ENCODE measurements at regions not wholly inside any gene's neighbourhood (a gene's known extent, or its start where the extent isn't known, plus 50 kb on each side); places are given as distances from the start of the nearest gene placed in this dataset.

DNA sequence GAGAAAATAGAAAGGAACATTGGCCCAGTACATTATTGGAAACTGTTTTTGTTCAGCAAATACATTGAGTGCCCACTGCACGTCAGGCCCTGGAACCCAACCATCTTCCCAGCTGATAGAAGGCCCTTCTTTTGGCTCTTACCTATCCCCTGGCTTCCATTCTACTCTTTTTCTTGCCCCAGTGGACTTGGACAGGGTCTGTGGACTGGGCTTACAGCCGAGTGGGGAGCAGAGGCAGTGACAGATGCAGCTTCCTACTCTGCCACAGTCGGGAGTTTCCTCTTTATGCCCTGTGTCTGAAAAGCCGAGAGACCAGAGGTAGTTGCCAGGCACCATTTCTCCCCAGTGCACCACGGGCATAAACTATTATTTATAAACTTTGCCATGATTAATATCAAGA lies 70.4 kb downstream of the ARHGAP35 start:
- H3K9me3 Mint-ChIP-seq, result no peaks in the 10 kb centered on the region
- no peak overlapping the region for H3K4me3 Mint-ChIP-seq
- ATAC-seq, result no peak
- H3K4me1 Mint-ChIP-seq, result peaks cover 46% of the 10 kb centered on the region
- no peak overlapping the region for H3K27ac Mint-ChIP-seq
- no peaks in the 10 kb centered on the region for H3K27me3 Mint-ChIP-seq
- no peak for DNase-seq

DNA sequence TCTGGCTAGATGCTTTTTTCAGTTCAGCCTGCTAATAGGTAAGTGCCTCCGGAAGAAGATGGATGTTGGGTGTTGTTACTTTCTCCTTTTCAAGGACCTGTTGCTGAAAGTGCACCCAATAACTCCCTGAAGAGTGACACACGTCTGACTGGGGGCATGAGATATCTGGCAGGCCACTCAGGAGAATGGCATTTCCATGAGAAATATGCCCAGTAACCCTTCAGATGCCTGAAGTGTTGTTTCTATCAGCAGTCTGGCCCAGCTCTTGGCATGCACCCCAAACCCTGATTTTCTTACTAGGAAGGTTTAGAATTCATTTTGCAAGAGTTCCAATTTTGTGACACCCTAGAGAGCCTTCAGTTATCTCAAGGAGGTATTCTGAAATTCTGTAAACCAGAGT lies 71.5 kb downstream of the ARHGAP35 start:
- Mint-ChIP-seq H3K4me3 (no peak overlapping the region), H3K27ac (no peak overlapping the region), H3K27me3 (no peaks in the 10 kb centered on the region), H3K4me1 (peaks cover 51% of the 10 kb centered on the region), H3K9me3 (no peaks in the 10 kb centered on the region)
- ATAC-seq (no peak), DNase-seq (no peak)

DNA sequence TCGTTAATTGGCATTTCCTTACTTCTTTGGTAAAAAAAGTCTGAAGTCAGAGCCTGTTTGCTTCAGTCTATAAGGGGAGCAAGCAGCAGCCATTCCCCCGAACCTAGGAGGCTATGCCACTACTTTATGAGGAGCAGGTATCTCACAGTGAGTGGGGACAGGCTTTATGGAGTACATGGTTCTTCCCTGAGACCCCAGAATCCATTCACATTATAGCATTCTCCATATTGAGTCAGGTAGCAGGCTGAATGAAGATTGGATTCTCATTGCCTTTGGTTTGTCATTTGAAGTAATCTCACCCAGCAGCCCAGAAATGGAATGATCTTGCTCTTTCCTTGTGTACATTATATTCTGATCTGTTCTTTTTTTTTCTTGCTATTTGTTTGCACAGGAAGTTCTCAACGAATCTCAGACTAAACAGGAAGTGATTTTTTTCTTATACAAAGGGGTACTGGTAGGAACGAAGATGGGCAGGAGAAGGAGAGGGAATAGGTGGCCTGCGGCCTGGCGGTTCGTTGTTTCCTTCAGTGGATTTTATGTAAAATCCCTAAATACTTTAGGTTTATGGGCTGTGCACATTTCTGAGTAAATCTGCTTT lies 74.4 kb downstream of the ARHGAP35 start:
- peaks cover 43% of the 10 kb centered on the region for H3K4me1 Mint-ChIP-seq
- DNase-seq (no peak), ATAC-seq (no peak)
- H3K9me3 Mint-ChIP-seq, result no peaks in the 10 kb centered on the region
- H3K27ac Mint-ChIP-seq, result peak overlapping the region; percentile 15 to 29
- H3K4me3 Mint-ChIP-seq, result peak overlapping the region; percentile 35 to 41
- H3K27me3 Mint-ChIP-seq, result no peaks in the 10 kb centered on the region

DNA sequence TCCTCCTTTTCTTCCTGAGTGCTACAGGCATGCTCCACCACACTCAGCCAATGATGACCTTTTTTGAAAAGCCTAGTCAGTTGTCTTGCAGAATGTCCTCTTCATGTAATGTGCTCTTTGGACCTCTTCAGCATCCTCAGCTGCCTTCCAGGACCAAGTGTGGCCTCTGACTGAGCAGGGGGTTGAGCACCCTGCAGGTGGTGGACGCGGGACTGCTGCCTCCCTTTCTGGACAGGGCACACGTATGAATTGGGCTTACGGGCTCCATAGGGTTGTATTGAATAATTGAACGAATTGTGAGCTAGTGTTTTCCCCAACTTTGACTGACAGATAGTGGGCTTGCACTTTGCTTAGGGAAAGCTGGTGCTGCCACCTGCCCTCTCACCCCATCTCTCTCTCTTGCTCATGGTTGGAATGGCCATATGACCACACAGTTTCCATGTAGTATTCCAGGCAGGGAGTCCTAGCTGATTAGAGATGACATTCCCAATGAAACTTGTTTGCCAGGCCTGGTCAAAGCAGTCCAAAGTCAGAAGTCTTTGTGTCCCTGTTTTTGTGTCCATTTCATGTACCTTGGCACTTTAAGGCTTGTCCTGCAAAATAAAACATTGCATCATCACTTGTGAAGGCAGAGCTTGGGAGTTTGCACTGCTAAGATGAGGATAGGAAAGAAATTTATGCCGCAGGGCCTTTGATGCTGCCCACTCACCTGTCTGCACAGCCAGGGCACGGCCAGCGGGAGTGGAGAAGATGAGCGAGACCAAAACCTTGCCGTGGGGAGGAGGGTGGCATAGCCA lies 76.3 kb upstream of the NPAS1 start:
- ATAC-seq (no peak), DNase-seq (no peak)
- H3K27me3 Mint-ChIP-seq, result no peaks in the 10 kb centered on the region
- H3K9me3 Mint-ChIP-seq, result no peaks in the 10 kb centered on the region
- H3K4me3 Mint-ChIP-seq, result no peak overlapping the region
- H3K4me1 Mint-ChIP-seq, result peaks cover 17% of the 10 kb centered on the region
- H3K27ac Mint-ChIP-seq, result peak overlapping the region in 1 of 2 donors; percentile 61

DNA sequence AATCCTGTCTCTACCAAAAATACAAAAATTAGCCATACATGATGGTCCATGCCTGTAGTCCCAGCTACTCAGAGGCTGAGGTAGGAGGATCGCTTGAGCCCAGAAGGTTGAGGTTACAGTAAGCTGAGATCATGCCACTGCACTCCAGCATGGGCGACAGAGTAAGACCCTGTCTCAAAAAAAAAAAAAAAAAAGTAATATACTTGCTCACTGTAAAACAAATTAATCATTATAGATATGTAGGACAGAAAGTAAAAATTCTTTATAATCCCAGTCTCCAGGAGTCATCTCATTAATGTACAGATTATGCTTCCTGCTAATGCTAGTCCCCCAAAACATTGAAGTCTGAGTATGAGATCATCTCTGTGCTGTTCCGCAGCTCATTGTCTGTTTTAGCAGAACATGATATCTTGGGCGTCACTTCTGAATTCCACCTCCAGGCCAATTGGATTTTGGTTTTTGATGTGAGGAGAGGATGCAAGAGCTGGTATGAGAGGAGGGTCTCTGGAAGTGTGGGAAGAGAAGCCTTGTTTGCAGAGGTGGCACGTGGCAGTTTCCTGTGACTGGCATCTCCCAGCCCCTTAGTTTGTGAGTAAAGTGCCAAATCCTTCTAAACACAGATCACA lies 75.4 kb upstream of the NPAS1 start:
- ATAC-seq, result no peak
- no peak overlapping the region for H3K4me3 Mint-ChIP-seq
- no peaks in the 10 kb centered on the region for H3K9me3 Mint-ChIP-seq
- DNase-seq, result no peak
- no peaks in the 10 kb centered on the region for H3K27me3 Mint-ChIP-seq
- peaks cover 17% of the 10 kb centered on the region for H3K4me1 Mint-ChIP-seq
- H3K27ac Mint-ChIP-seq, result no peak overlapping the region

DNA sequence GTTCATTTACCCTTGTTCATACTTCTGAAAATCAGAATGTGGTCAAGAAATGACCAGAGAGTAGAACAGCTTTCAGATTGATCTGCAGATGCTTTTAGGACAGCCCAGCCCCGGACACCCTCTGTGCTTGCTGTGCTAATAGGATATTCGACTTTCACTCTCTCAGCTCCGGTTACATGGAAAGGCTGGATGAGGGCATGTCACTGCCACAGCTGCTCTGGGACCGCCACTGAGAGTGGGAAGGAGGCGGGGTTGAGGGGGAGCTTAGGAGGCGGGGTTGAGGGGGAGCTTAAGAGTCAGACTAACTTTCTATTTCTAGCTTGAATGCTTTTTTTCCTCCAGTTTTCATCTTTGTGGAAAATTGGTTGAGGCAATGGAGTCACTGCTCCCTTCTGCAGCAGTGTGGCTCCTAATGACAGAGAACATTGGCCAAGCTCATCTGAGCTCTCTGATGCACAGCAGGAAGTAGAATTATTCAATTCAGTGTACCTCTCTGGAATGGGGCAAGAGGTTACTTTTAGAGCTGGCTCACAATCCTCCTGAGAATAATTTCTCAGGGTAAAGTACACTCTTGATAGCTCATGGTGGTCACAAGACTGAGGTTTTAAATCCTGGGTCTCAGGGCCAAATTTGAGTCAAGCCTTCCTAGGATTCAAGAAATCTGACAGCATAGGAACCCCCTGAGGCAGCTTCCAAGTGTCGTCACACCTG lies 74.6 kb upstream of the NPAS1 start:
- DNase-seq, result no peak
- Mint-ChIP-seq H3K9me3 (no peaks in the 10 kb centered on the region), H3K27ac (peak overlapping the region in 1 of 2 donors; percentile 52), H3K27me3 (no peaks in the 10 kb centered on the region), H3K4me1 (peaks cover 17% of the 10 kb centered on the region), H3K4me3 (no peak overlapping the region)
- ATAC-seq, result no peak

DNA sequence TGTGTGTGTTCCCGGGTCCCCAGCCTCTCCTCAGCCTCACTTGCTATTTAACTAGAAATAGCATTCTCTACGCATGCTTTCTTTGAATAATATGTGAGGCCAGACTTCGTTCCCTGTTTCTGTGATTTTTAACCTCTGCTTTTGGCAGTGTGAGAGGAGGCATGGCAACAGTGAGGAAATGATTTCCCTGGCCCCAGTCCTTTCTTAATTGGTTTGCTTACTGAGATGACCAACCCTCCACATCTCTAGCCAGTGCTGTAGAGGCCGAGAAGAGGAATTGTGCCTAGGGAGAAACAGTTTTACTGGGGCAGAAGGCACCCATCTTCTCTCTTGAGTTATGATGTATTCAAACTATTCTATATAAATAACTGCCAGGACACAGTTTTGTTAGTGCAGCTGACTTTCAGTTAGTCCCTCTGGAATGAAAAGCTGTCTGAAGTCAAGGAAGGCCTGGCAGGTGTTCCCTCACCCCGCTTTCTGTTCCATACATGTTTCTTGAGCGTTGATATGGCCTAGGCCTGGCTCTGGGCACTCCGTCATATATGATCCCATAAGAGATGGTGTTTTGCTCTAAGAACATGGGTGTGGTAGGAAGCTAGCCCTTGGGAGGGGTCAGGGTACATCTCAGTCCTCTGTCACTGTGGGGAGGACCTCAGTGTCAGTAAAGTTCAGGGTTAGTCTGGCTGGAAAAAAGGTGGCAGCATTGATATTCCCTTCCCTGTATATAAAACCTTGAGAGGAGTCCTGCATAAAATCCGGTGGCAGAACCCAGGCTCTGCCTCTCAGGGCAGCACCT lies 73.7 kb upstream of the NPAS1 start:
- peak overlapping the region in 1 of 2 donors; percentile 27 for H3K27ac Mint-ChIP-seq
- DNase-seq (no peak), ATAC-seq (no peak)
- H3K4me3 Mint-ChIP-seq, result no peak overlapping the region
- no peaks in the 10 kb centered on the region for H3K27me3 Mint-ChIP-seq
- no peaks in the 10 kb centered on the region for H3K9me3 Mint-ChIP-seq
- peaks cover 25% of the 10 kb centered on the region for H3K4me1 Mint-ChIP-seq

DNA sequence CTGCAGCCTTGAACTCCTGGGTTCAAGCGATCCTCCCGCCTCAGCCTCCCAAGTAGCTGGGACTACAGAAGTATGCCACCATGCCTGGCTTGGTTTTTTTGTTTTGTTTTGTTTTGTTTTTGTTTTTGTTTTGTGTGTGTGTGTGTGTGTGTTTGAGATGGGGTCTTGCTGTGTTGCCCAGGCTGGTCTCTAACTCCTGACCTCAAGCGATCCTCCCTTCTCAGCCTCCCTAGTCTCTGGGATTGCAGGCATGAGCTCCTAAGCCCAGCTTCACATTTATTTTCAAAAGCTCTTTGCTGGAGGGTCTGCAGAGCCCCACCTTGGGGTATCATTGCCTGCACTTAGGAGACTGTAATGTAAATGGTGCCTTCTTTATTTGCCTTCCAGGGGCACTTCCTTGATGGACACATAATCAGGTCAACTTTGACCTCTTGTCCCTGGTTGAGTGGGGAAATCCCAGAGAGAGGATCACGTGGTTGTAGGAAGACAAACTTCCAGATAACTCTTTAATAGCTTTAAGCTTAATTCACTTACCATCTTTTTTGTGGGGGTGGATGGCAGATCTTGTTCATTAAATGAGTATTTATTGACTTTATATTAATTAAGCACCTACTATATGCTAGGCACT lies 72.9 kb upstream of the NPAS1 start:
- Mint-ChIP-seq H3K27me3 (no peaks in the 10 kb centered on the region), H3K4me1 (peaks cover 33% of the 10 kb centered on the region), H3K4me3 (no peak overlapping the region), H3K9me3 (no peaks in the 10 kb centered on the region), H3K27ac (peak overlapping the region; percentile 26 to 42)
- DNase-seq (no peak), ATAC-seq (no peak)

DNA sequence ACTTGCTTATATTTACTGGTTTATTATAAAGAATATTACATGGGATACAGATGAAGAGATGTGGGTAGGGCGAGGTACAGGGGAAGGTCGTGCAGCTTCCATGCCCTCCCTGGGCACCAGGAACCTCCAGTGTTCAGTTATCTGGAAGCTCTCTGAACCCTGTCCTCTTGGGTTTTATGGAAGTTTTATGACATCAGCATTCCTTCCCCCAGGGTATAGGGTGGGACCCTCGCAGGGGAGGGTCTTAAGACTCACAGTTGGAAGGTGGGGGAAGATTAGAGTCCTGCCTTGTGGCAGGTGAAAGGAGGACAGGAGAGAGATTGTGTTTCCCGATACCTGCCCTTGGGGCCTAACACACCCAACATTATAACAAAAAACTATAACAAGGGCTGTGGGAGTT lies 71.8 kb upstream of the NPAS1 start:
- Mint-ChIP-seq H3K27me3 (no peaks in the 10 kb centered on the region), H3K9me3 (no peaks in the 10 kb centered on the region), H3K4me3 (no peak overlapping the region), H3K4me1 (peaks cover 35% of the 10 kb centered on the region), H3K27ac (no peak overlapping the region)
- DNase-seq (no peak), ATAC-seq (no peak)

DNA sequence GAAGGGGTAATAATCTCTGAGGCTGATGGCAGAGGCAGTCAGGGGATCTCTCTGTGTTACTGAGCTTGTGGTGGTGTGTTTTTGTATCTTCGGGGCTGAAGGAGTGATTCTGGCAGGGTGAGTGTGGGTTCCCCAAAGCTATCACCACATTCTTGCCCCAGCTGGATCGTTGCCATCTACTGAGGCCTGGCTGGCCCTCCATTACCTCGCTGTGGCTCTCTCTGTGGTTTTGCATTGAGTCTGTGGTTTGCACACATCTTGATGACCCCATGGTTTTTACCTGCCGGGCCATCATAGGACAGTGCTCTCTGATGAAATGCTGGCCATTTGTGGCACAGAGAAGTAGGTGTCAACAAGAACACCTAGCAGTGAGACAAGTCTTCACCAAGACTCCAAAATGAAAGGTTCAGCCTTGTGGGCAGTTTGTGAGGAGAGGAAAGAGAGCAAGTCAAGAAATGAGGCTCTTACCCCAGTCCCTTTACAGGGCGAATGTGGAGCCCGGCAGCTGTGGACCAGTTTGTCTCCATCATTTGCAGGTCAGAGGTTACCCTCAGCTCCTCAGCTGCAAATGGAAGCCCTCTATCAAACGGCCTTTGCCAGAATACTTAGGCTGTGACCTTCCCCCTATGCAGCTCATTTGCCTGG lies 69.0 kb upstream of the NPAS1 start:
- no peaks in the 10 kb centered on the region for H3K9me3 Mint-ChIP-seq
- ATAC-seq (peak; percentile 46), DNase-seq (peak in 1 of 2 donors; percentile 39)
- peaks cover 45% of the 10 kb centered on the region for H3K4me1 Mint-ChIP-seq
- no peak overlapping the region for H3K4me3 Mint-ChIP-seq
- no peaks in the 10 kb centered on the region for H3K27me3 Mint-ChIP-seq
- no peak overlapping the region for H3K27ac Mint-ChIP-seq

DNA sequence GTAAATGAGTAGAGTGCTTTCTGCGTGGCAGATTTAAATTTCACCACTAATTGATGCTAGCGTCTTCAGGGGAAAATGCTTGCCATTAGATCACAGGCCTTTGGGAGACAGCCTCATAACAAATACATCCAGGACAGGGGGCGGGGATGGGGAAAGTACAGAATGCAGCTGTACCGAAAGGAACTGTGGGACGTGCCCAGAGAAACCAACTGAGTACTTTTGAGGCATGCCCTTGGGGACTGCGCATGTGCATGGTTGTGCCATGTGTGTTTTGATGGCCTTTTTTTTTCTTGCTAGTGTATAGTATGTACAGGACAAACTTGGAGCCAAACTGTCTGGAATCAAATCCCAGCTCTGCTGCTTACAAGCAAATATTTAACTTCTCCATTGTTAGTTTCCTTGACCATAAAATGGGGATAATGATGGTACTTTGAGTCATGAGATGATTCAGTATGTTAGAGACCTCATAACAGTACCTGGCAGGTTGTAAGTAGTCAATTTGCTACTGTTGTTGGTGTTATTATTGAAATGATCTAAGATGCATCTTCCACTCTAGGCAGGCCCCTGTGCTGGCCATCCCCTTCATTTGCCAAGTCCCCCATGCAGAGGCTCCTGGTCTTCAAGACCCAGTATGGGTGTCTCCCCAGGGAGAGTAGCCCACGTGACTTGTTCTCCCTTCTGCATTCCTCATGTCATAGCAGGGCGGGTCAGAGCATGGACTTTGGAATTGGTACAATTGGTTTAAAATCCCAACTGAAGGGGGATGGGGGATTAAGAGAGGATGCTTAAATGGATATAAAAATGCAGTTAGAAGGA lies 68.3 kb upstream of the NPAS1 start:
- Mint-ChIP-seq H3K27me3 (no peaks in the 10 kb centered on the region), H3K4me1 (peaks cover 51% of the 10 kb centered on the region), H3K4me3 (no peak overlapping the region), H3K9me3 (no peaks in the 10 kb centered on the region), H3K27ac (peak overlapping the region in 1 of 2 donors; percentile 36)
- ATAC-seq, result peak; percentile 78
- no peak for DNase-seq

DNA sequence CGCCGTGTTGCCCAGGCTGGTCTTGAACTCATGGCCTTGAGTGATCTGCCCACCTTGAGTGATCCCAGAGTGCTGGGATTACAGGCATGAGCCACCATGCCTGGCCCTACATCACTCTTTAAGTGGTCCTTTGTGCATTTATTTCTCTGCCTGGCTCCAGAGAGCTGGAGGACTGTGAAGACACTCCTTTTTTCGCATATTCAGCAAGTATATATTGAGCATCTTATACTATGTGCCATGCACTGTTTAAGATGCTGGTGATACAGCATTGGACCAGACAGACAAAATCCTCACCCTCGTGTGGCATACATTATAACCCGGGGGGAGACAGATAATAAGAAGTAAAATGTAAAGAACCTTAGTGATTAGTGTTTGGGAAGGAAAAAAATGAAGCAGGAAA lies 66.8 kb upstream of the NPAS1 start:
- Mint-ChIP-seq H3K27ac (peak overlapping the region in 1 of 2 donors; percentile 16), H3K4me3 (no peak overlapping the region), H3K27me3 (no peaks in the 10 kb centered on the region), H3K9me3 (no peaks in the 10 kb centered on the region), H3K4me1 (peaks cover 54% of the 10 kb centered on the region)
- ATAC-seq, result no peak
- no peak for DNase-seq

DNA sequence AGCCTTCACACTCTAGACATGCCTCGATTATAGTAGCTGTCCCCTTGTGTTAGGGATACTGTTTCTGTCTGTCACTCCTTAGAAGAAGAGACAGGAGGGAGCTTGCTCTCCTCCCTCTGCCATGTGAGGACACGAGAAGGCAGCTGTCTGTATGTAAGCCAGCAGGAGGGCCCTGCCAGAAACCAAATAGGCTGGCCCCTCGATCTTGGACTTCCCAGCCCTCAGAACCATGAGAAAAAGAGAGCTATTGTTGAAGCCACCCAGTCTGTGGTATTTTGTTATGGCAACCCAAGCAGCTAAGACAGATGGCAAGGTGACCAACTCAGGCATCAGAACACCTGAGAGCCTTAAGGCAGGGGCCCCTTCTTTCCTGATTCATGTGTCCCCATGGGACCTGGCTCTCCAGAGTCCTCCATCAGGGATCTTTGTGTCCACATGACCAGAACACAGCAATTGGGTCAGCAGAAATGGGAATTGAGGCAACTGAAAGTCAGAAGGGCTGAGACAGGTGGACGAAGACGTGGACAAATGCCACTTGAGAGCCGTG lies 65.6 kb upstream of the NPAS1 start:
- ATAC-seq (no peak), DNase-seq (no peak)
- H3K27ac Mint-ChIP-seq, result peak overlapping the region in 1 of 2 donors; percentile 59
- no peaks in the 10 kb centered on the region for H3K9me3 Mint-ChIP-seq
- H3K4me1 Mint-ChIP-seq, result peaks cover 61% of the 10 kb centered on the region
- H3K4me3 Mint-ChIP-seq, result peak overlapping the region; percentile 56 to 86
- no peaks in the 10 kb centered on the region for H3K27me3 Mint-ChIP-seq

All from stimulated activated naive CD8-positive, alpha-beta T cell treated with anti-CD3 and anti-CD28 coated beads, Interleukin-15, amount 100 ng/mL, for 72 hours (primary cell).